Activated gamma-delta T cell (primary cell): ENCODE measurements at regions not wholly inside any gene's neighbourhood (a gene's known extent, or its start where the extent isn't known, plus 50 kb on each side); places are given as distances from the start of the nearest gene placed in this dataset.
"Not testable (repeated sequence)": the region's sequence is repeated elsewhere in the genome, so short reads cannot be mapped to it uniquely, and the experiment has no call there.

Experiments
- DNase-seq: peaks from one replicate; lab custom pipeline; 2025; lab: John Stamatoyannopoulos, UW

DNA sequence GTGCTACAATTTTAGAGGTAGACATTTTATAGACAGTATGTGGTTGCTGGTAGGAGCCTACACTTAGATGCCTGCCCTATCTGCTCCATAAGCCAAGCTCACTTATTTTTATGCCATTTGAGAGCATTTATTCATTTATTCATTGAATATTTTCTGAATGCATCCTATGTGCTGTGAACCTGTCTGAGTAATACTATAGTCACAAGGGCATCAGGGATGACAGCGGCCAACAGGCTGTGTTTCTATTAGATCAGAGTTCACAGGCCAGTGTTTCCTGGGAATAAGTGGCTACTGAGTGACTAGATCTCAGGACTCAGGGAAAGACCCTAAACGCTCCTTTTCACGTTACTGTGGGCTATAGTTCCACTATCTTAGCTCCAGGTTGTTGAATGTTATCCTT is 235.2 kb upstream of the MSX2 start:
- DNase-seq, result no peak

DNA sequence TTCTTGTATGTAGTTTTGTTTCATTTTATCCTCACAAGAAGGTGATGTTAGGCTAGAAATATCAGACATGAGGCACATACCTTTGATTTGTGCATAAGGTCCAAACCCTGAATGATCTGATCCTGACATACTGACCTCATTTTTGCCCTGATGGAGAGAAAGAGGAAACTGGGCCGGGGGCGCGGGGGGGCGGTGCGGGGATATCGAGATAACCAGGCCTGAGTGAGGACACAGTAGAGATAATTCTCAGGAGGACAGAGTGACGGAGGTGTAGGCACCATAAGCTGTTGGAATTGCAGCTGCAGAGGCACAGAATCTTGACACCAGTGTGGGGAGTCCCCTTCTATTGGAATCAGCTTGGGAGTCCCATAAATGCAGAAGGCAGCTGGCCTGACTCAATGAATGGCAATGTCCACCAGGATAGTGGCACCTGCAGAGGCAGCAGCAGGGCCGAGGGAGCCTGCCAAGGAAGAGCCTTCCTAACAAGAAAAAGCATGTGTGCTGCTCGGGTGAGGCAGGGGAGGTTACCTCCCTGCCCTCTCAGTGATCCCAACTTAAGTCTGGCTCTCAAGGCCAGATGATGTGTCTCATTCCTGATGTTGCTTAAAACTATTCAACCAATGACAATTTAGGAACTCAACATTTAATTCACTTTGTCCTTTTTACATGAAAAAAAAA is 234.3 kb upstream of the MSX2 start:
- no peak for DNase-seq

DNA sequence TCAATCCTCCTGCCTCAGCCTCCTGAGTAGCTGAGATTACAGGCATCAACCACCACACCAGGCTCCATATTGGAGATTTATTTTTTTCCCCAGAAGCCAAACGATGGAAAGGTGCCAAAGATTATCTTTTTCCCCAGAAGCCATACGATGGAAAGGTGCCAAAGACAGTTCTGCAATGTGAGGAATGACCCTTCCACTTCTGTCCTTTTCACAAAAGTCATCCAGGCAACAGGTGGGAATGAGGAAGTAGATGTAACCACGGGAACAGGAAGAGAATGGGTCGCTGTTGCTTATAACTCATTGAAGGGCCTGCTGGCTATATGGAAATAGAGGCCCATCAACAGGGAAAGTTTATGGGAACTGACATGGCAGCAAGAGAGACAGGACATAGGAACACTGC is 233.7 kb upstream of the MSX2 start:
- no peak for DNase-seq

DNA sequence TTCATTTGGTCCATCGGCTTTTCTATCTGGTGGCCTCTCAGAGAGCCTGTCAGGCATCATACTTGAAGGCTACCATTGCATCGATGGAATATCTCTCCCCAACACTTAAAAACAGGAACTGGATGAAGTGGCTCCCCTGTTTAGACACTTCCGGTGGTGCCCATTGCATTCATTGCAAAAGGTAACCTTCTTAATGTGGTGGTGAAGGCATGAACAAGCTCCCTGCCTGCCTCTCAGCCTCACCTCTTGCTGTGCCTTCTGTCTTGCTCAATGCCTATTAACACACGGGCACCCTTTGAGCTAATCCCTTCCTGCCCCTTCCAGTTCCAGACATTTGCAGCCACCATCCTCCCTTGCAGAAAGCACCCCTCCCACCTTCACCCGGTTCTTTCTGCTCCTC is 233.1 kb upstream of the MSX2 start:
- no peak for DNase-seq

DNA sequence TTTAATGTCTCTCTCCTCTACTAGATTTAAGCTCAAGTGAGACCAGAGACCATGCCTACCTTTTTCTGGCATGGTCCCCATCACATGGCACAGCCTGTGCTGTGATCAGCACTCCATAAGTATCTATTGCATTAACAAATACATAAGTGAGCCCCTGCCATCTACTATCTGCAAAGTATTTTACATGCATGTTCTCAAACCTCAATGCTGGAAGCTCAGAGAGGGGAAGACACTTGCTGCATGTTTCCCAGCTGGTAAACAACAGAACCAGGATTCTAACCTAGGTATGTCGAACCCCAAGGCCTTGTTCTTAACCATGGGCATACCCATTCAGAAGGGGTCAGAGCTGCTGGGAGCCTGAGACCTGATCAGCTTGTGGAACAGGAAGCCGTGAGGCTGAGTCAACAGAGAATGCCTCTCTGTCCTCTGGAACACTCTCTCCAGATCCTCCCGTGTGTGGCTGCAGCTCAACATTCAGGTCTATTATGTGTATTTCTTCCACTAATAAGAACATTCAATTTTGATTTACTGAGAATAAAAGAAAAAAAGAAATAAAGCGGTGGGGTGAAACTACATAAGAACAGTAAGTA is 232.5 kb upstream of the MSX2 start:
- no peak for DNase-seq

DNA sequence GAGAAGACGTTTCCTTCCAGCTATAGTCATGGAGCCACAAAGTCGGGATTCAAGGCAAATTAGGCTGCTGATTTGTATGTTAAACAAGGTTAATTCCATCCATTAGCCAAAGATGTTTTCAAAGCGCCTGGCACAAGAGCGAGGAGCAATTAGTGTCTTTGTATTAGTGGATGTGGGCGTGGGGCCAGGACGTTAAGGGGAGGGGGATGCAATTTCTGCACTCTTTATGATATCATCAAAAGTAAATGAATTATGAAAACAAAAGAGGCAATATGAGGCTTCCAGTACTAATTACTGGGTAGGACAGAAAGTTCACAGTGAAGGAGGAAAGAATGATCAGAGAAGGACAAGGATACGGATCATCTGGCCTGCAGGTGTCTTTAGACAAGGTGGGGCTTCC is 230.9 kb upstream of the MSX2 start:
- no peak for DNase-seq

- DNase-seq, result not testable (repeated sequence)
Observed at GRCh38 chr5:174497939-174498338, 226.4 kb upstream of the MSX2 start.

- not testable (repeated sequence) for DNase-seq
Observed at GRCh38 chr5:174498575-174498974, 225.8 kb upstream of the MSX2 start.

GRCh38 chr5:174500636-174501035 is 223.7 kb upstream of the MSX2 start:
- DNase-seq, result no peak

- no peak for DNase-seq
Observed at GRCh38 chr5:174501461-174502069, 222.8 kb upstream of the MSX2 start.

DNA sequence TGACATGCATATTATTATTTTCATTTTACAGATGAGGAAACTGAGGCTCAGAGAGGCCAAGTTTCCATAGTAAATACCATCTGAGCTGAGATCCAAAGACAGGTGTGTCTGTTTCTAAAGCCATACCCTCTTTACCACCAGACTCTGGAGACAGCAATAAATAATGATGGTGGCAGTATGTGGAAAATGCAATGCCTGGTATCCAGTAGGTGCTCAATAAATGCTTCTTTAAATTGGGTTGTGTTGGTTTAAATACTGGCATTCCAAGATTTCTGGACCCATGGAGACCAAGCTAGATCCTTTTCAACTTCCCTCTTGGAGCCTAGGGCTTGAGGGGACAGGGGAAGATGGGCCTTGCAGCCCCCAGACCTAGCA is 221.3 kb upstream of the MSX2 start:
- DNase-seq, result no peak

- DNase-seq, result no peak
Observed at GRCh38 chr5:174503461-174504265, 220.7 kb upstream of the MSX2 start.

DNA sequence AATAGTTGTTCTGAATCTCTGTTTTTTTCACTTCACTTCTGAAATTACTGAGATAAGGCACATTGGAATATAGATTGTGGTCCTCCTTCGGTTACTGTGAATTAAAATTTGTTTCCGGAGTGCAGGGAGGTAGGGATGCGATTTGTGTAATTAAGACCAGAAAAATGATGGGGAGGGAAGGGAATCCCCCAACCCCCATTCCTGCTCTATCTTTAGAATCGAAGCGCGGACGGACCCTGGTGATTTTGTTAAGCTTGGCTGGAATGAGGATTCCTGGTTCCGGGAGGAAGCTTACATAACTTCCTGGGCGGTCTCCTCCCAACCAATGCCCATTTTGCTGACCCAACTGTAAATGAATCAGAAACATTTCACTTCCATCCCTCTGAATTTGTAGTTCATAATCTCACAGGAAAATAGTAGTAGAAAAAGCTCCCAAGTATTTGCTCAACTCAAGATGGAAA is 220.1 kb upstream of the MSX2 start:
- no peak for DNase-seq

GRCh38 chr5:174505621-174506020 is 218.8 kb upstream of the MSX2 start:
- no peak for DNase-seq

- not testable (repeated sequence) for DNase-seq
Observed at GRCh38 chr5:174510782-174511453, 213.5 kb upstream of the MSX2 start.

GRCh38 chr5:174511714-174512253 is 212.6 kb upstream of the MSX2 start:
- no peak for DNase-seq

DNA sequence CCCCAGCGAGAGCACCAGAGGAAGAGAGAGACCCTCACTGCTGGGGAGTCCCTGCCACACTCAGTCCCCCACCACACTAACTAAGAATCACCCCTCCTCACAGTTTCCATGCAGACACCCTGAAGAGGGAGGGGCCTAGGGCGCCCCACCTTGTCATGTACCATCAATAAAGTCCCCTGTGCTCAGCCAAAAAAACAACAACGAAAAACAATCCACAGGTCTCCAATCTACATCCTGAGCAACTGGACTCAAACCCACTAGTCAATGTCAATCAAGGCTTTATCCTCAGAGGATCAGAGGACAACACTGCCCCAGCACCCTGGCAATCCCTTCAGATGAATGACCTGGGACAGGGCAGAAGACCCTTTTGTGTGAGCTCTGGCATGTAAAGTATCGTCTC is 210.1 kb upstream of the MSX2 start:
- DNase-seq, result no peak

DNA sequence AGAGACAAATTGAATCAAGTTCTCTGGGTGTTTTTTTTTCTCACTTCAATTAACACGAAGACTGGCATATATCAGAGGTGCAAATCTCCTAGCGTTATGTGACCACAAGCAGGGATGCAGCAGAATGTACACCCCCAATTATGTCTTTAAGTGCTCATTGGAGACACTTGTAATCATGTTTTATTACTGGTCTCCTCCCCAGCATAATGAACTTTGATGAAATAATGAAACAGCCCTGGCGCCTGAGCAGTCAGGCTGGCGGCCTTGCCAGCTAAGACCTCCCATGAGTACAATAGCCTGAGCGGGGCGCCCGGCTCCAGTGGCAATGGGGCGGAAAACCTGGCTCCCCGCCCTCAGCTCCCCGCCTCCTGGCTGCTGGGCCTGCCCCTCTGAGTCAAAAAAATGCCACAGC is 209.4 kb upstream of the MSX2 start:
- DNase-seq, result no peak

DNA sequence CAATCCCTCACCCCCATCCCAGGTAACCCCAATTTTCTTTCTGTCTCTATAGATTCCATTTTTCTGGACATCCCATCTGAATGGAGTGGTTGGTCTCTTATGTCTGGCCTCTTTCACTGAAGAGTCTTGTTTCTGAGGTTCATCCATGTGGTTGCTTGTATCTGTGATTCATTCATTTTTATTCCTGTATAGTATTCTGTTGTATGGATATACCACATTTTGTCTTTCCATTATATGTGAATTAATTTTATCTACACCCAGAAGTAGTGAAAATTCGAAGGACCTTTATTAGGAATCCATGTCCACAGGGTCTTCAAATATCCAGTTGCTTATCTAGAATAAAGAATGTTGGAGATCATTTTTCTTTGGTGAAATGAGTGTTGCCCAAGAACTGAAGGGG is 207.6 kb upstream of the MSX2 start:
- no peak for DNase-seq

DNA sequence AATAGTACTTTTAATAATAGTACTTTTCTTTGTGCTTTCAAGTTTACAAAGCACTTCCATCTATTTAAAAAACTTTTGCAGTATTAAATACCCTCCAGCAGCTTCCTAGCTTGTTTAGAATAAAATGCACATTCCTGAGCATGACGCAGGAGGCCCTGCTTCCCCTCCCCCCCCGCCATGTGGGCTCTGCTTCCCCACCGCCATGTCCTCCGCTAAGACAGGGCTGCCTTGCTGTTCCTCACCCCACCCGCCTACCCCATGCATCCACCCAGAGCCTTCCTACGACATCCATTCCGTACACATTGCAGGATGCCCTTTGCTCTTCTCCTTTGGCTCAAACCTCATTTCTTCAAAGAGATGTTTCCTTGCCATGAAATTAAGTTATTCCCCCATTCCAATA is 205.9 kb upstream of the MSX2 start:
- no peak for DNase-seq

DNA sequence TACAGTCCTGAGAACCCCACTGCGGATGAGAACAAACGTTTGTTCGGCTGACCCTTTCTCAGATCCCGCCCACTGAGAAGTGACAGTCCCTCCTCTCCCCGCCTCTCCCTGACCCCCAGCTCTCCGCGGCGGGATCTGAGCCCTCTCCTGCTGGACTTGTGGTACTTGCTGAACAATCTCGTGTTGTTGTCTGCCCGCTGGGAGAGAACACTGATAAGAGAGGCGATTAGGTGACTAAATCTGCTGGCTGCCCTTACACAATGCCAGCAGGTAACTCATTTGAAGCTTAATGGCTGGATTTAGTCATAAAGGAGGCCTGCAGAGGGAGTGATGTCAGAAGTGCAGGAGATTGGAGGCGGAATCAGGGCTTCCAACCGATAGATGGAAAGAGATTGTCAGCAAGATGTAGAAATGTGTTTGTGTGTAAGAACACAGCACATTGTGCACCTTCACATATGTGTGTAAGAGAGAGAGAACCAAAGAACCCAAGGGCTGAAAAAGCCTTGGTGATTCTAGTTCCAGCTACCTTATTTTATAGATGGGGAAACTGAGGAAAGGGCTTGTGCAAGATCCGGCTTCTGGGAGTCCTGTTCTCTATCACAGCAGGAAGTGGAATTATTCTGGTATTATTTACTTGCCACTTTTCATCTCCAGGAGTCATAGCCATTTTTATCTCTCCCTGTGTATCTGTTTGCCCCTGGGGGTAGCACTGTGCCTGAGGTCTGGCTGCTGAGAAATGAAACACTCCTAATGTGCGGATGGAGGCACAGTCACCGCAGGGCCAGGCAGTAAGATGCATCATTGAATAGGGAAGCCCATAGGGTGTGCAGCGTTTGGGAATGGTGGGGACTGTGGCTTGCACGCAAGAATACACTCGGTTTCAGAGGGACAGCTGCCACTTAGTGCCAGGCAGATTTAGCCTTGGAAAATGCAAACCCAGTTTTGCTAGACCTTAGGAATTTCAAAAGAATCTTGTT is 203.7 kb upstream of the MSX2 start:
- DNase-seq, result no peak
